HL-60 (cell line): ENCODE measurements at regions not wholly inside any gene's neighbourhood (a gene's known extent, or its start where the extent isn't known, plus 50 kb on each side); places are given as distances from the start of the nearest gene placed in this dataset.

Experiments used
- CTCF ChIP-seq: IDR thresholded peaks from one replicate; pipeline ENCODE4 v1.5.1; 2011; ENCODE audit warnings: low read length, control low read depth, inconsistent platforms; ENCODE audit not compliant: insufficient read depth
- GABPA ChIP-seq: IDR thresholded peaks from 2 replicates; pipeline ENCODE4 v1.6.1; 2012; ENCODE audit warnings: low read depth
- POLR2AphosphoS5 ChIP-seq: IDR thresholded peaks from 2 replicates; pipeline ENCODE4 v1.6.1; 2012; ENCODE audit warnings: low read depth
- REST ChIP-seq: IDR thresholded peaks from 2 replicates; pipeline ENCODE4 v1.6.1; 2012; ENCODE audit warnings: low read depth; ENCODE audit not compliant: insufficient replicate concordance

- TF ChIP-seq REST (no peak), CTCF (no peak), POLR2AphosphoS5 (no peak), GABPA (no peak)
Observed at GRCh38 chrX:121122332-121122731, 74.9 kb downstream of the GLUD2 start.
